Sigmoid colon (tissue), 4 donors: ENCODE measurements at regions not wholly inside any gene's neighbourhood (a gene's known extent, or its start where the extent isn't known, plus 50 kb on each side); places are given as distances from the start of the nearest gene placed in this dataset.

Experiments
- CTCF ChIP-seq, 4 experiments: fragments of 450-650 bp in 3 of 4; fragments of 200-600 bp in 1 of 4; IDR thresholded peaks; one replicate each; pipeline ENCODE4 v1.5.1; 2016 to 2019; ENCODE audit warnings: antibody characterized with exemption in 4 of 4, mild to moderate bottlenecking in 3 of 4, moderate library complexity in 2 of 4
- POLR2AphosphoS5 ChIP-seq, 4 donors: sonication (generic); formaldehyde crosslinking; IDR thresholded peaks; one replicate each; pipeline ENCODE4 v1.6.1; 2017; ENCODE audit warnings: antibody characterized with exemption in 4 of 4

- TF ChIP-seq POLR2AphosphoS5 (IDR thresholded peaks at IDR 0.05) = no peak
- TF ChIP-seq CTCF (IDR thresholded peaks at IDR 0.05) = no peak
These were observed 191.3 kb upstream of the AADAT start for GRCh38 chr4:170281027-170281426.
